Panc1 (cell line): ENCODE measurements at regions not wholly inside any gene's neighbourhood (a gene's known extent, or its start where the extent isn't known, plus 50 kb on each side); places are given as distances from the start of the nearest gene placed in this dataset.

Experiments
- ATAC-seq: fragments of 200-7000 bp; cut with Tn5 transposase; 2 replicates; pipeline ENCODE4 v1.9.1; 2020; ENCODE audit warnings: mild to moderate bottlenecking, moderate library complexity
- BruUV-seq: library from RNA; stranded (reverse); fragments of 400-500 nt; replicated peaks from 2 replicates; lab custom pipeline; 2021; lab: Mats Ljungman, UMichigan
- CTCF ChIA-PET: fragments of 300-600 bp; sonication (Branson Sonifier 250); formaldehyde crosslinking; loops from one replicate; lab custom pipeline; 2022; ENCODE audit warnings: antibody characterized with exemption; lab: Charles Lee
- POLR2A ChIA-PET: fragments of 300-600 bp; sonication (Branson Sonifier 250); formaldehyde crosslinking; loops from one replicate; lab custom pipeline; 2022; ENCODE audit warnings: antibody characterized with exemption; lab: Charles Lee
- DNase-seq: peaks from one replicate; pipeline ENCODE4 v3.0.0-alpha.2; 2010; ENCODE audit warnings: low read depth, low spot score
- H3K27ac ChIP-seq: 2 replicates; pipeline ENCODE4 v1.5.1; 2011; ENCODE audit warnings: mild to moderate bottlenecking, low read length, inconsistent platforms
- H3K27me3 ChIP-seq: fragments of 200-500 bp; sonication (Bioruptor generic); 2 replicates; pipeline ENCODE4 v1.6.0; 2014; ENCODE audit warnings: low read length, inconsistent platforms; ENCODE audit not compliant: control insufficient read depth, insufficient read depth
- H3K36me3 ChIP-seq: fragments of 200-500 bp; sonication (Bioruptor generic); 2 replicates; pipeline ENCODE4 v1.5.1; 2014; ENCODE audit warnings: inconsistent platforms, mild to moderate bottlenecking, low read length, moderate library complexity; ENCODE audit not compliant: control insufficient read depth, insufficient read depth
- H3K4me1 ChIP-seq: 2 replicates; pipeline ENCODE4 v1.5.1; 2011; ENCODE audit warnings: inconsistent platforms, mild to moderate bottlenecking, low read length, moderate library complexity; ENCODE audit not compliant: control insufficient read depth, insufficient read depth
- H3K4me3 ChIP-seq, 2 experiments: 2 replicates each; pipeline ENCODE4 v1.5.1; 2011 to 2012; ENCODE audit warnings: low read depth in 2 of 2, low read length in 2 of 2, mild to moderate bottlenecking in 2 of 2, inconsistent platforms in 1 of 2, moderate library complexity in 1 of 2
- H3K9me3 ChIP-seq: fragments of 200-500 bp; sonication (Bioruptor generic); 2 replicates; pipeline ENCODE4 v1.5.1; 2014; ENCODE audit warnings: low read depth, mild to moderate bottlenecking, inconsistent platforms, low read length, moderate library complexity; ENCODE audit not compliant: control insufficient read depth, insufficient read depth
- CTCF ChIP-seq: fragments of 450-650 bp; IDR thresholded peaks from 2 replicates; pipeline ENCODE4 v1.5.1; 2017; ENCODE audit warnings: mild to moderate bottlenecking
- POLR2AphosphoS5 ChIP-seq: IDR thresholded peaks from 2 replicates; pipeline ENCODE4 v1.6.1; 2012; ENCODE audit warnings: mild to moderate bottlenecking, low read depth, low read length, moderate library complexity
- REST ChIP-seq, 2 experiments: IDR thresholded peaks; 2 replicates each; pipeline ENCODE4 v1.6.1; 2011 to 2012; ENCODE audit warnings: low read depth in 2 of 2, control low read depth in 1 of 2, low read length in 1 of 2, mild to moderate bottlenecking in 1 of 2, moderate library complexity in 1 of 2; ENCODE audit not compliant: insufficient read depth in 1 of 2
- SIN3A ChIP-seq: IDR thresholded peaks from 2 replicates; pipeline ENCODE4 v1.6.1; 2012; ENCODE audit warnings: low read depth, mild to moderate bottlenecking, low read length, moderate library complexity, borderline replicate concordance; ENCODE audit not compliant: insufficient read depth
- TCF7L2 ChIP-seq: IDR thresholded peaks from 2 replicates; pipeline ENCODE4 v1.6.1; 2011; ENCODE audit warnings: mild to moderate bottlenecking, low read depth, low read length, inconsistent platforms
- in situ Hi-C: cut with HindIII; loops from 2 replicates; pipeline ENCODE4 v1.10.0; 2016; ENCODE audit warnings: low sequenced_read_pairs, low pct_unique_long_range_greater_than_20kb
- intact Hi-C: fragments of 100-400 bp; cut with micrococcal nuclease; formaldehyde crosslinking; loops from one replicate; pipeline ENCODE4 v1.10.0; 2022; ENCODE audit not compliant: unreplicated experiment

DNA sequence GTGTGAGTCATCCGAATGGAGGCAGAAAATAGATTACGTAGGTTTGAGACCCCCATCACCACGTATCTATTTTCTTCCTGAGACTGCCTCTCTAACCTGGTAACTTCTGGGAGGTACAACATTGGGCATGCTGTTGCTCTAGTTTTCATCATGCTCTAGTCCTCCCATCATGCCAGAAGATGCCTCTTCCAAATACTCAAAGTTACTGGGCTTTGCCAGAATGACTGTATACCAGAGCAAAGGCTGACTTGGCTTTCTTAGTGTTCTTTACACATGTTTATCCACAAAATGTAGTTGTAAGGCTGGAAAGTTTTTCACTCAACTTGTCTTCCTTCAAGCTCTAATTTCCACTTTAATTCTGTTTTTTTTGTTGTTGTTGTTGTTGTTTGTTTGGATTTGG is 370.5 kb downstream of the MDFIC start:
- DNase-seq (no peak), ATAC-seq (no peak)
- BruUV-seq: no TSS peak
- Histone ChIP-seq H3K36me3 (no peaks in the 10 kb centered on the region), H3K9me3 (no peaks in the 10 kb centered on the region), H3K4me1 (no peaks in the 10 kb centered on the region), H3K27me3 (no peaks in the 10 kb centered on the region), H3K4me3 (no peak overlapping the region), H3K27ac (no peak overlapping the region)
- in situ Hi-C loops: no loop called here
- TF ChIP-seq POLR2AphosphoS5 (no peak), REST (IDR thresholded peaks at IDR 0.05; ENCODE audit: insufficient read depth in 1 of 2, low read depth in 2 of 2, low read length in 1 of 2) (no peak), CTCF (no peak), SIN3A (no peak), TCF7L2 (no peak)
- ChIA-PET CTCF (no interaction called here), POLR2A (no interaction called here)
- intact Hi-C loops: no loop called here

DNA sequence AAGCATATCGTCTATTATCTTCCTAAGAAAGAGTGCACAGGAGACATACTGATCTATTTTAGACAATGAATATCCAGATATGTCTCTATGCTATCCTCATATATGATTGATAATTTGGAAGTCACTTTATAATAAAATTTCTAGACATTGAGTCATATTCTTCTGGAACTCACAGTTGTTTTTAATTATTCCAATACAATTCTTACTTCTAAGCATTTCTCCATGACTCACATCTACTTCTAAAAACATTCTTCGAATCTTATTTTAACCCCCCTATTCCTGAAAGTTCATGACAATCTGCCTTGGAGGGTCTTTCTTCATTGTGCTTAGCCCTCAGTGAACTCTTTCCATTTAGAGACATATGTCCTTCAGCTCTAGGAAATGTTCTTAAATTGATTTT is 368.1 kb downstream of the MDFIC start:
- intact Hi-C loops: no loop called here
- no peak for DNase-seq
- ATAC-seq: no peak
- H3K4me1 ChIP-seq: no peaks in the 10 kb centered on the region
- H3K27ac ChIP-seq: no peak overlapping the region
- TF ChIP-seq TCF7L2 (no peak), POLR2AphosphoS5 (no peak), SIN3A (no peak), CTCF (no peak), REST (IDR thresholded peaks at IDR 0.05; ENCODE audit: insufficient read depth in 1 of 2, low read depth in 2 of 2, low read length in 1 of 2) (no peak)
- H3K27me3 ChIP-seq: no peaks in the 10 kb centered on the region
- no peak overlapping the region for H3K4me3 ChIP-seq
- ChIA-PET POLR2A (no interaction called here), CTCF (no interaction called here)
- BruUV-seq: no TSS peak
- no peaks in the 10 kb centered on the region for H3K36me3 ChIP-seq
- in situ Hi-C loops: no loop called here
- H3K9me3 ChIP-seq: no peaks in the 10 kb centered on the region
